Thyroid gland (tissue), 4 donors: ENCODE measurements at regions not wholly inside any gene's neighbourhood (a gene's known extent, or its start where the extent isn't known, plus 50 kb on each side); places are given as distances from the start of the nearest gene placed in this dataset.

Experiments
- POLR2A ChIP-seq, 2 donors: fragments of 450-650 bp; IDR thresholded peaks; one replicate each; pipeline ENCODE4 v1.6.1; 2017; ENCODE audit warnings: antibody characterized with exemption in 2 of 2, mild to moderate bottlenecking in 2 of 2, moderate library complexity in 1 of 2
- TF ChIP-seq, protein P1 (sequence below), 6 experiments: fragments of 200-600 bp in 3 of 6; fragments of 450-650 bp in 3 of 6; sonication (generic) in 3 of 6; IDR thresholded peaks; one replicate each; pipeline ENCODE4 v1.5.1; 2016 to 2019; ENCODE audit warnings: antibody characterized with exemption in 6 of 6, mild to moderate bottlenecking in 2 of 6, inconsistent platforms in 1 of 6, moderate library complexity in 1 of 6

DNA sequence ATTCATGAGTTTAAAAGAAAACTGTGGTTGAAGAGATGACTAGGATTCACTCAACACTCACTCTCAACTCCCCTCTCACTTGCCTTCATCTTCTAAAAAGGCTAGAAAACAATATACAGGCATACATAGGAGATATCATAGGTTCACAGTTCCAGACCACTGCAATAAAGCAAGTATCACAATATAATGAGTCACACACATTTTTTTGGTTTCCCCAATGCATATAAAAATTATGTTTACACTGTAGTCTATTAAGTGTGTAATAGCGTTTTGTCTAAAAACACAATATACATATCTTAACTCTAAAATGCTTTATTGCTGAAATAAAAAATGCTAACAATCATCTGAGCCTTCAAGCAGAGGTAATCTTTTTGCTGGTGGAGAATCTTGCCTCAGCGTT, 104.9 kb upstream of the PDE1C start:
- TF ChIP-seq, protein P1, sequence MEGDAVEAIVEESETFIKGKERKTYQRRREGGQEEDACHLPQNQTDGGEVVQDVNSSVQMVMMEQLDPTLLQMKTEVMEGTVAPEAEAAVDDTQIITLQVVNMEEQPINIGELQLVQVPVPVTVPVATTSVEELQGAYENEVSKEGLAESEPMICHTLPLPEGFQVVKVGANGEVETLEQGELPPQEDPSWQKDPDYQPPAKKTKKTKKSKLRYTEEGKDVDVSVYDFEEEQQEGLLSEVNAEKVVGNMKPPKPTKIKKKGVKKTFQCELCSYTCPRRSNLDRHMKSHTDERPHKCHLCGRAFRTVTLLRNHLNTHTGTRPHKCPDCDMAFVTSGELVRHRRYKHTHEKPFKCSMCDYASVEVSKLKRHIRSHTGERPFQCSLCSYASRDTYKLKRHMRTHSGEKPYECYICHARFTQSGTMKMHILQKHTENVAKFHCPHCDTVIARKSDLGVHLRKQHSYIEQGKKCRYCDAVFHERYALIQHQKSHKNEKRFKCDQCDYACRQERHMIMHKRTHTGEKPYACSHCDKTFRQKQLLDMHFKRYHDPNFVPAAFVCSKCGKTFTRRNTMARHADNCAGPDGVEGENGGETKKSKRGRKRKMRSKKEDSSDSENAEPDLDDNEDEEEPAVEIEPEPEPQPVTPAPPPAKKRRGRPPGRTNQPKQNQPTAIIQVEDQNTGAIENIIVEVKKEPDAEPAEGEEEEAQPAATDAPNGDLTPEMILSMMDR (IDR thresholded peaks at IDR 0.05), result no peak
- no peak for TF ChIP-seq POLR2A (IDR thresholded peaks at IDR 0.05)
